SK-N-SH (cell line): ENCODE measurements at regions not wholly inside any gene's neighbourhood (a gene's known extent, or its start where the extent isn't known, plus 50 kb on each side); places are given as distances from the start of the nearest gene placed in this dataset.

Experiments
- CTCF ChIP-seq: fragments of 200-600 bp; sonication (generic); IDR thresholded peaks from 2 replicates; pipeline ENCODE4 v1.6.1; 2017; ENCODE audit warnings: antibody characterized with exemption, mild to moderate bottlenecking, moderate library complexity
- GABPA ChIP-seq: IDR thresholded peaks from 2 replicates; pipeline ENCODE4 v1.4.0; 2012; ENCODE audit warnings: low read depth, mild to moderate bottlenecking
- JUND ChIP-seq: IDR thresholded peaks from 2 replicates; pipeline ENCODE4 v1.4.0; 2012
- MAX ChIP-seq: IDR thresholded peaks from 2 replicates; pipeline ENCODE4 v1.4.0; 2012; ENCODE audit warnings: low read depth
- MEF2A ChIP-seq: IDR thresholded peaks from 2 replicates; pipeline ENCODE4 v1.4.0; 2012; ENCODE audit warnings: low read depth, borderline replicate concordance
- NRF1 ChIP-seq: IDR thresholded peaks from 2 replicates; pipeline ENCODE4 v1.6.1; 2012; ENCODE audit warnings: low read depth, mild to moderate bottlenecking, low read length
- POLR2AphosphoS5 ChIP-seq: IDR thresholded peaks from 2 replicates; pipeline ENCODE4 v1.6.1; 2012; ENCODE audit warnings: low read depth, low read length
- RCOR1 ChIP-seq: fragments of 150-350 bp; IDR thresholded peaks from 2 replicates; pipeline ENCODE4 v1.6.1; 2017; ENCODE audit warnings: antibody characterized with exemption, low read length
- SIN3A ChIP-seq: IDR thresholded peaks from 2 replicates; pipeline ENCODE4 v1.6.1; 2012; ENCODE audit warnings: low read depth, mild to moderate bottlenecking, low read length, moderate library complexity, borderline replicate concordance
- SMC3 ChIP-seq: IDR thresholded peaks from 2 replicates; pipeline ENCODE4 v1.6.1; 2012; ENCODE audit warnings: low read depth, low read length, improper control_type of control experiment
- TAF1 ChIP-seq: IDR thresholded peaks from 2 replicates; pipeline ENCODE4 v1.6.1; 2012; ENCODE audit warnings: low read depth, mild to moderate bottlenecking, low read length, moderate library complexity, borderline replicate concordance
- USF2 ChIP-seq: fragments of 150-350 bp; IDR thresholded peaks from 2 replicates; pipeline ENCODE4 v1.6.1; 2017; ENCODE audit warnings: antibody characterized with exemption, low read length, low read depth, borderline replicate concordance
- ZBTB33 ChIP-seq: IDR thresholded peaks from 2 replicates; pipeline ENCODE4 v1.4.0; 2012; ENCODE audit warnings: low read depth, borderline replicate concordance

- TF ChIP-seq ZBTB33 (no peak), CTCF (no peak), GABPA (no peak), JUND (no peak), USF2 (no peak), SIN3A (no peak), POLR2AphosphoS5 (no peak), NRF1 (no peak), MEF2A (no peak), TAF1 (no peak), MAX (no peak), RCOR1 (no peak), SMC3 (no peak)
Measured at GRCh38 chr2:175445281-175445680, 263.8 kb upstream of the ATP5MC3 start.
